RCC 7860 (cell line): ENCODE measurements at regions not wholly inside any gene's neighbourhood (a gene's known extent, or its start where the extent isn't known, plus 50 kb on each side); places are given as distances from the start of the nearest gene placed in this dataset.

Source experiments
- DNase-seq: peaks from one replicate; pipeline ENCODE4 v3.0.0-alpha.2; 2015; ENCODE audit warnings: low spot score
- FAIRE-seq: peaks from 2 replicates; lab custom pipeline; 2012; peaks lifted over from hg19 to GRCh38; lab: Jason Lieb, UNC

- DNase-seq (no peak), FAIRE-seq (no peak)
Observed at GRCh38 chr6:121499666-121500065, 64.2 kb downstream of the GJA1 start.

- no peak for DNase-seq
- no peak for FAIRE-seq
Observed at GRCh38 chr6:121503589-121503991, 68.1 kb downstream of the GJA1 start.

GRCh38 chr6:121504227-121504626, 68.8 kb downstream of the GJA1 start:
- peak; percentile 44 for DNase-seq
- FAIRE-seq, result peak; percentile 34

GRCh38 chr6:121505284-121505683, 69.8 kb downstream of the GJA1 start:
- FAIRE-seq (no peak), DNase-seq (no peak)

GRCh38 chr6:121506761-121507754, 71.6 kb downstream of the GJA1 start:
- peak; percentile 40 for DNase-seq

GRCh38 chr6:121510568-121511177, 75.2 kb downstream of the GJA1 start:
- DNase-seq (peak; percentile 26), FAIRE-seq (no peak)

More at GRCh38 chr6:121506761-121507754, 71.6 kb downstream of the GJA1 start:
- FAIRE-seq, result peak; percentile 81

- no peak for DNase-seq
- FAIRE-seq, result no peak
Observed at GRCh38 chr6:121515630-121516265, 80.3 kb downstream of the GJA1 start.

GRCh38 chr6:121516331-121516730, 80.9 kb downstream of the GJA1 start:
- DNase-seq (no peak), FAIRE-seq (no peak)

- DNase-seq (peak; percentile 9), FAIRE-seq (no peak)
Observed at GRCh38 chr6:121520337-121521163, 85.1 kb downstream of the GJA1 start.

- DNase-seq (no peak), FAIRE-seq (no peak)
Observed at GRCh38 chr6:121521164-121521555, 85.7 kb downstream of the GJA1 start.

GRCh38 chr6:121522265-121522664, 86.8 kb downstream of the GJA1 start:
- FAIRE-seq (no peak), DNase-seq (peak; percentile 38)

GRCh38 chr6:121522771-121523386, 87.4 kb downstream of the GJA1 start:
- FAIRE-seq, result no peak

GRCh38 chr6:121523628-121524027, 88.2 kb downstream of the GJA1 start:
- FAIRE-seq (no peak), DNase-seq (no peak)

More at GRCh38 chr6:121522771-121523386, 87.4 kb downstream of the GJA1 start:
- no peak for DNase-seq

- no peak for DNase-seq
- no peak for FAIRE-seq
Observed at GRCh38 chr6:121526282-121526681, 90.8 kb downstream of the GJA1 start.

GRCh38 chr6:121531658-121532169, 96.3 kb downstream of the GJA1 start:
- no peak for FAIRE-seq
- DNase-seq, result no peak

- FAIRE-seq, result no peak
- DNase-seq, result no peak
Observed at GRCh38 chr6:121533321-121533841, 97.9 kb downstream of the GJA1 start.

- no peak for FAIRE-seq
Observed at GRCh38 chr6:121535777-121536176, 100.3 kb downstream of the GJA1 start.

GRCh38 chr6:121536345-121536744, 100.9 kb downstream of the GJA1 start:
- DNase-seq, result no peak
- no peak for FAIRE-seq

More at GRCh38 chr6:121535777-121536176, 100.3 kb downstream of the GJA1 start:
- DNase-seq, result no peak

GRCh38 chr6:121539439-121539838, 104.0 kb downstream of the GJA1 start:
- FAIRE-seq, result no peak
- no peak for DNase-seq

- no peak for DNase-seq
- no peak for FAIRE-seq
Observed at GRCh38 chr6:121540210-121540609, 104.8 kb downstream of the GJA1 start.
